Lower lobe of right lung (tissue), 2 donors: ENCODE measurements at regions not wholly inside any gene's neighbourhood (a gene's known extent, or its start where the extent isn't known, plus 50 kb on each side); places are given as distances from the start of the nearest gene placed in this dataset.

ENCODE experiments used
- ATAC-seq, 2 donors: fragments of 200-7000 bp; cut with Tn5 transposase; one replicate each; pipeline ENCODE4 v1.9.1; 2020 to 2022; ENCODE audit warnings: mild to moderate bottlenecking in 2 of 2, moderate library complexity in 2 of 2
- DNase-seq: peaks from one replicate; pipeline ENCODE4 v3.0.0-alpha.2; 2020
- H3K27ac ChIP-seq: fragments of 200-600 bp; one replicate; pipeline ENCODE4 v1.8.0; 2022
- H3K27me3 ChIP-seq: fragments of 200-600 bp; one replicate; pipeline ENCODE4 v1.8.0; 2022; ENCODE audit warnings: low read depth
- H3K36me3 ChIP-seq: fragments of 200-600 bp; one replicate; pipeline ENCODE4 v1.8.0; 2022; ENCODE audit warnings: mild to moderate bottlenecking
- H3K4me1 ChIP-seq: fragments of 200-600 bp; one replicate; pipeline ENCODE4 v1.8.0; 2022
- H3K4me3 ChIP-seq: fragments of 200-600 bp; one replicate; pipeline ENCODE4 v1.8.0; 2022; ENCODE audit warnings: mild to moderate bottlenecking
- H3K9me3 ChIP-seq: fragments of 200-600 bp; one replicate; pipeline ENCODE4 v1.8.0; 2022
- CTCF ChIP-seq: fragments of 200-600 bp; IDR thresholded peaks from one replicate; pipeline ENCODE4 v1.8.0; 2022; ENCODE audit warnings: antibody characterized with exemption, mild to moderate bottlenecking
- intact Hi-C: fragments of 100-400 bp; cut with DNase I; formaldehyde crosslinking; loops from one replicate; pipeline ENCODE4 v1.11.0; 2022
- donor health status: DM: no; HTN: yes; CAD: no; lungs with severe emphysema.

DNA sequence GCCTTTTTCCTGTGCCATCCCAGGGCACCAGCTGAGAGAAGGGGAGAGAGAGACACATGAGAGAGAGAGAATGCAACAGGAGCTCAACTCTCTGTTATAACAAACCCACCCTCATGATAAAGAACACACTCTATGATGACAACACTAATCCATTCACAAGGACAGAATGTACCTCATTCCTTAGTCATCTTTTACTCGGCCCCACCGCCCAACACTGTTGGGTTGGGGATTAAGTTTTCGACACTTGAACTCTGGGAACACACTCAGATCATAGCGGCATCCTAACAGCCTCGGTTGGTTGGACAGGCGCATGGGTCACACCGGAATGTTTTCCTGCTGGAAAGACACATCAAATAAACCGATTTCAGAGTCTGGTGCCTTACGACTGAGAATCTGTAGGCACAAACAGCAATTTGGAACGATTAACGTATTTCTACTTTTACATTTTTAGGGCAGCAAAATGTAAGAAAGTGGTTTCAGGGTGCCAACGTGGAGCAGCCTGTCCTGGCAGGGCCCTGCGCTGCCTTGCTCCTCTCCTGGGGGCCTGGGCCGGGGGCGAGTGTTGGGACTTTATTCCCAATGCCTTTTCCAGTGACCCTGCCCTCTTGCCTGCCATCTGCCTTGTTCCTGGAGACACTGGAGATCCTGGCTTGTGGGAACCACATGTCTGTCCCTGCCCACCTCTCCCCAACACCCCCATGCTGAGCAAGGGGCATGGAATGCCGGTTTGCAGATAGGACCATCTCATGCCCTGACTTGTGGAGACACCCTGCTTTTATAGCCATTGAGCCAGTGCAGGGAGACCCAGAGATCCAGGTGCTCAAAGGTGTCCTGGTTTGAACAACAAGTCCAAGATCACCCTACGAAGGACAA is 287.0 kb downstream of the TCERG1L start:
- DNase-seq, result no peak
- no peaks in the 10 kb centered on the region for H3K4me1 ChIP-seq
- intact Hi-C loops, result no loop called here
- no peak overlapping the region for H3K4me3 ChIP-seq
- no peak for ATAC-seq
- no peak for TF ChIP-seq CTCF
- H3K36me3 ChIP-seq, result no peaks in the 10 kb centered on the region
- no peaks in the 10 kb centered on the region for H3K9me3 ChIP-seq
- H3K27ac ChIP-seq, result no peak overlapping the region
- peaks cover 3% of the 10 kb centered on the region for H3K27me3 ChIP-seq

DNA sequence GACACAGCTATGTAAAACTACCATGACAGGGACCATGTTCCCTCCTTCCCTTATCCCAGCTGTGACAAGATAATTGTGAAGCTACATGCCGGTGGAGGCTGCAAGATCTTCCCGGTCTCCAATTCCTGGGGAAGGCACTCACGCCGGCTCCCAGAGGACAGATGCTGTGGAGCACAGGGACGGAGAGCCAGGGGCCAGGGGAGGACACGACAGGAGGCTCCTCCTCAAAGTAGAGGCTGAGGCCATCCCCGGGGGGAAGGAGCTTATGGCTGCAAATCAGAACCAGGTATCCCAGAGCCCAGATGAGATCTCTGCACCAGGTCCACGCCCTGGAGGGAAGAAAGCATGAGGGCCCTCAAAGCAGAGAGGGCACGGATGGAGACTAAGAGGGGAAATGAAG is 286.2 kb downstream of the TCERG1L start:
- H3K27ac ChIP-seq, result no peak overlapping the region
- intact Hi-C loops, result no loop called here
- H3K27me3 ChIP-seq, result peaks cover 3% of the 10 kb centered on the region
- no peak for TF ChIP-seq CTCF
- no peak overlapping the region for H3K4me3 ChIP-seq
- no peak for ATAC-seq
- no peak for DNase-seq
- H3K9me3 ChIP-seq, result no peaks in the 10 kb centered on the region
- no peaks in the 10 kb centered on the region for H3K36me3 ChIP-seq
- H3K4me1 ChIP-seq, result no peaks in the 10 kb centered on the region

DNA sequence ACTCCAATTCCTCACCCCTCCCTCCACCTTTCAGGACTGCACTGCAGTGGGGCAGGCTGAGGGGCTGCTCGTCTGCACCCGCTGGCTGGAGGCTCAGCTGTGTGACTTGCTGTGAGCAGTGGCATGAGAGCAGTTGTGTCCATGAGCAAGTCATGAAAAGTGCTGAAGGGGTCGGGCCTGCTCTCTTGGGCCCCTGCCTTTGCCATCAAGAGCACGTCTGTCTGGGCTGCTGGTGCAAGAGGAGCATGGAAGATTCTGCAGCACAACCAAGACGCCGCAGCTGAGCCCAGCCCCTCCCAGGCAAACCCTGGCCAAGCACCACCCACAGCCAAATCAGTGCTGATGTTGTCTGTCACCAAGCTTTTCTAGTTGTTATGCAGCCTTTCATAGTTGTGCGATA is 284.3 kb downstream of the TCERG1L start:
- Histone ChIP-seq H3K4me3 (no peak overlapping the region), H3K4me1 (no peaks in the 10 kb centered on the region), H3K9me3 (no peaks in the 10 kb centered on the region), H3K27me3 (peaks cover 3% of the 10 kb centered on the region), H3K36me3 (no peaks in the 10 kb centered on the region), H3K27ac (no peak overlapping the region)
- ATAC-seq, result no peak
- DNase-seq, result no peak
- TF ChIP-seq CTCF, result no peak
- intact Hi-C loops, result no loop called here

DNA sequence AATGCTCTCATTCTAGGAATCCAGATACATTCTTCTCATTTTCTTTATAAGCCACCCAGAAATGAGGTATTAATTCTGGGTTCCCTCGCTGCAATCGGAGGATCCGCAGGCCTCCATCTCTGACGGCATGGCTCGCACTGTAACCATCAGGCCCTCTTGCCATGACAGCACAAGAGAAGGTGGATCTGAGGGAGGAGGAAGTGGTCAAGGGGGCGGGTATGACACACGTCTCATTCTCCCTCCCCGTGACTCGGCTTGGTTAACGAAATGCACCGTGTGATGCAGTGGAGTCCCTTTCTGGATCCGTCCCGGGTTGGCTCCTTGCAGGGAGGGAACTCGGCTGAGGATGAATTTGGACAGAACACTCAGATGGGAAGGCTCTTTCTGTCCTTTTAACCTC is 280.2 kb downstream of the TCERG1L start:
- Histone ChIP-seq H3K4me1 (no peaks in the 10 kb centered on the region), H3K36me3 (no peaks in the 10 kb centered on the region), H3K27me3 (peaks cover 3% of the 10 kb centered on the region), H3K9me3 (no peaks in the 10 kb centered on the region), H3K4me3 (no peak overlapping the region), H3K27ac (no peak overlapping the region)
- ATAC-seq (no peak), DNase-seq (no peak)
- no peak for TF ChIP-seq CTCF
- intact Hi-C loops, result no loop called here

- Histone ChIP-seq H3K4me1 (no peaks in the 10 kb centered on the region), H3K4me3 (no peak overlapping the region), H3K27me3 (peaks cover 3% of the 10 kb centered on the region), H3K9me3 (no peaks in the 10 kb centered on the region), H3K36me3 (no peaks in the 10 kb centered on the region), H3K27ac (no peak overlapping the region)
- TF ChIP-seq CTCF, result no peak
- ATAC-seq (no peak), DNase-seq (no peak)
- intact Hi-C loops, result no loop called here
These were observed 279.0 kb downstream of the TCERG1L start for GRCh38 chr10:131032329-131033165.
